HEK293 (cell line): ENCODE measurements at regions not wholly inside any gene's neighbourhood (a gene's known extent, or its start where the extent isn't known, plus 50 kb on each side); places are given as distances from the start of the nearest gene placed in this dataset.

Experiments
- CTCF ChIA-PET: fragments of 350-600 bp; formaldehyde crosslinking; extraction: SDS; loops from one replicate; lab custom pipeline; 2021; ENCODE audit warnings: antibody characterized with exemption; lab: Yijun Ruan, JAX
- POLR2A ChIA-PET: fragments of 300-600 bp; formaldehyde crosslinking; extraction: SDS; loops from one replicate; lab custom pipeline; 2020; ENCODE audit warnings: antibody characterized with exemption, inconsistent platforms; lab: Yijun Ruan, JAX
- H3K27ac ChIP-seq: fragments of 200-500 bp; sonication (Bioruptor generic); 2 replicates; pipeline ENCODE4 v1.5.1; 2014; ENCODE audit warnings: low read depth, low read length, control low read depth, inconsistent platforms; ENCODE audit errors: extremely low read depth
- H3K36me3 ChIP-seq, 2 experiments: fragments of 200-500 bp in 1 of 2; sonication (Bioruptor generic) in 1 of 2; 1 replicate in 1 of 2; 2 replicates in 1 of 2; pipeline ENCODE4 v1.5.1; 2014 to 2017; ENCODE audit warnings: inconsistent platforms in 2 of 2, low read length in 2 of 2; ENCODE audit not compliant: control insufficient read depth in 2 of 2, insufficient read depth in 1 of 2
- H3K4me1 ChIP-seq: fragments of 200-500 bp; sonication (Bioruptor generic); 2 replicates; pipeline ENCODE4 v1.5.1; 2014; ENCODE audit warnings: mild to moderate bottlenecking, low read length, inconsistent platforms; ENCODE audit not compliant: control insufficient read depth, insufficient read depth
- H3K4me3 ChIP-seq: 2 replicates; pipeline ENCODE4 v1.5.1; 2011; ENCODE audit warnings: low read depth, mild to moderate bottlenecking, control low read depth, low read length, moderate library complexity
- H3K9me3 ChIP-seq: fragments of 200-500 bp; sonication (Bioruptor generic); 2 replicates; pipeline ENCODE4 v1.5.1; 2014; ENCODE audit warnings: low read depth, low read length, inconsistent platforms; ENCODE audit not compliant: control insufficient read depth, insufficient read depth
- FEZF1 ChIP-seq: fragments of 450-650 bp; formaldehyde crosslinking; IDR thresholded peaks from 2 replicates; pipeline ENCODE4 v1.5.1; 2016; ENCODE audit warnings: missing biosample characterization, missing genetic modification characterization
- KLF16 ChIP-seq: fragments of 450-650 bp; formaldehyde crosslinking; IDR thresholded peaks from 2 replicates; pipeline ENCODE4 v1.5.1; 2017; ENCODE audit warnings: missing biosample characterization, missing genetic modification characterization
- MYNN ChIP-seq: fragments of 450-650 bp; formaldehyde crosslinking; IDR thresholded peaks from 2 replicates; pipeline ENCODE4 v1.5.1; 2016; ENCODE audit warnings: missing biosample characterization, missing genetic modification characterization, borderline replicate concordance
- SETDB1 ChIP-seq: IDR thresholded peaks from one replicate; pipeline ENCODE4 v1.6.1; 2017; ENCODE audit warnings: mild to moderate bottlenecking, low read length, moderate library complexity, mixed read lengths; ENCODE audit not compliant: insufficient read length
- SP7 ChIP-seq: fragments of 450-650 bp; formaldehyde crosslinking; IDR thresholded peaks from 2 replicates; pipeline ENCODE4 v1.5.1; 2016; ENCODE audit warnings: missing biosample characterization, missing genetic modification characterization
- ZBTB48 ChIP-seq: fragments of 450-650 bp; formaldehyde crosslinking; IDR thresholded peaks from 2 replicates; pipeline ENCODE4 v1.5.1; 2016; ENCODE audit warnings: missing biosample characterization, missing genetic modification characterization
- ZFP41 ChIP-seq: fragments of 450-650 bp; formaldehyde crosslinking; IDR thresholded peaks from 2 replicates; pipeline ENCODE4 v1.5.1; 2016; ENCODE audit warnings: missing biosample characterization, missing genetic modification characterization, borderline replicate concordance
- ZNF354C ChIP-seq: fragments of 450-650 bp; formaldehyde crosslinking; IDR thresholded peaks from 2 replicates; pipeline ENCODE4 v1.5.1; 2016; ENCODE audit warnings: missing biosample characterization, missing genetic modification characterization, low read depth, borderline replicate concordance
- ZNF423 ChIP-seq: fragments of 450-650 bp; formaldehyde crosslinking; IDR thresholded peaks from 2 replicates; pipeline ENCODE4 v1.5.1; 2016; ENCODE audit warnings: missing biosample characterization, missing genetic modification characterization
- ZNF426 ChIP-seq: fragments of 450-650 bp; formaldehyde crosslinking; IDR thresholded peaks from 2 replicates; pipeline ENCODE4 v1.5.1; 2017; ENCODE audit warnings: missing biosample characterization, missing genetic modification characterization, mild to moderate bottlenecking, inconsistent platforms, moderate library complexity
- ZNF529 ChIP-seq: fragments of 450-650 bp; formaldehyde crosslinking; IDR thresholded peaks from 2 replicates; pipeline ENCODE4 v1.5.1; 2017; ENCODE audit warnings: missing genetic modification characterization, missing biosample characterization; ENCODE audit not compliant: insufficient replicate concordance
- ZNF549 ChIP-seq: fragments of 450-650 bp; IDR thresholded peaks from 2 replicates; pipeline ENCODE4 v1.5.1; 2018; ENCODE audit warnings: missing biosample characterization, missing genetic modification characterization, mild to moderate bottlenecking, inconsistent platforms, moderate library complexity
- ZNF585B ChIP-seq: fragments of 450-650 bp; formaldehyde crosslinking; IDR thresholded peaks from 2 replicates; pipeline ENCODE4 v1.5.1; 2016; ENCODE audit warnings: missing biosample characterization, missing genetic modification characterization
- ZNF654 ChIP-seq: fragments of 450-650 bp; formaldehyde crosslinking; IDR thresholded peaks from 2 replicates; pipeline ENCODE4 v1.5.1; 2016; ENCODE audit warnings: low read depth, missing biosample characterization, missing genetic modification characterization
- ZNF677 ChIP-seq: fragments of 450-650 bp; IDR thresholded peaks from 2 replicates; pipeline ENCODE4 v1.5.0; 2018; ENCODE audit warnings: missing biosample characterization, mild to moderate bottlenecking, missing genetic modification characterization, moderate library complexity
- ZNF76 ChIP-seq: fragments of 450-650 bp; formaldehyde crosslinking; IDR thresholded peaks from 2 replicates; pipeline ENCODE4; 2016; ENCODE audit warnings: low read depth, missing biosample characterization, missing genetic modification characterization, borderline replicate concordance
- ZNF776 ChIP-seq: fragments of 450-650 bp; formaldehyde crosslinking; IDR thresholded peaks from 2 replicates; pipeline ENCODE4 v1.5.0; 2017; ENCODE audit warnings: missing biosample characterization, missing genetic modification characterization, borderline replicate concordance
- TF ChIP-seq, protein P1 (sequence below): fragments of 450-650 bp; formaldehyde crosslinking; IDR thresholded peaks from 2 replicates; pipeline ENCODE4 v1.5.1; 2017; ENCODE audit warnings: missing biosample characterization, missing genetic modification characterization
- TF ChIP-seq, protein P2 (sequence below): fragments of 450-650 bp; formaldehyde crosslinking; IDR thresholded peaks from 2 replicates; pipeline ENCODE4 v1.5.1; 2016; ENCODE audit warnings: missing biosample characterization, missing genetic modification characterization
- TF ChIP-seq, protein P3 (sequence below): fragments of 450-650 bp; formaldehyde crosslinking; IDR thresholded peaks from 2 replicates; pipeline ENCODE4 v1.5.1; 2017; ENCODE audit warnings: missing biosample characterization, missing genetic modification characterization
- TF ChIP-seq, protein P4 (sequence below): fragments of 450-650 bp; formaldehyde crosslinking; IDR thresholded peaks from 2 replicates; pipeline ENCODE4 v1.5.1; 2016; ENCODE audit warnings: missing biosample characterization, missing genetic modification characterization, borderline replicate concordance
- TF ChIP-seq, protein P5 (sequence below): fragments of 450-650 bp; formaldehyde crosslinking; IDR thresholded peaks from 2 replicates; pipeline ENCODE4 v1.5.1; 2016; ENCODE audit warnings: missing biosample characterization, missing genetic modification characterization

DNA sequence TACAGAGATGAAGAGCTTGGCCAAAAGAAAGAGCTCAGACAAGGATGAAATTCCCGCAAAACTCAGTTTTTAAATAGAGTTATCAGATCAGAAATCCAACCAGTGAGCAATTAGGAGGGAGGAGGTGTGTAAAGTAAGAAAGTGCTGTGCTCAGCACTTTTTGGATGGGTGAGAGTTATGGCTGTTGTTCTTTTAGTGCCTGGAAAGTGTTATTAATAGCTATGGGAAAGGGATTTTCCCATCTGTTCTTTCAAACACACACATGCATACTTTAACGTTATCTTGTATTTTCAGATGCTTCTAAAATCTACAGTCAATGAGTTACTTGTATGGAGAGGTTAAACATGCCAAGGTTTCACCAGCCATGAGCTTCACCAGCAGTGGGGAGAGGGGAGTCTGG is 107.3 kb upstream of the TMEM72 start:
- CTCF ChIA-PET, result interaction anchor here (1.0 kb wide), 1 partner anchor 52 kb away, joined by 3 read pairs; no protein-coding TSS in a partner anchor
- POLR2A ChIA-PET, result no interaction called here
- no peak for TF ChIP-seq ZNF423 (tag by site-specific recombination)
- TF ChIP-seq, protein P1, sequence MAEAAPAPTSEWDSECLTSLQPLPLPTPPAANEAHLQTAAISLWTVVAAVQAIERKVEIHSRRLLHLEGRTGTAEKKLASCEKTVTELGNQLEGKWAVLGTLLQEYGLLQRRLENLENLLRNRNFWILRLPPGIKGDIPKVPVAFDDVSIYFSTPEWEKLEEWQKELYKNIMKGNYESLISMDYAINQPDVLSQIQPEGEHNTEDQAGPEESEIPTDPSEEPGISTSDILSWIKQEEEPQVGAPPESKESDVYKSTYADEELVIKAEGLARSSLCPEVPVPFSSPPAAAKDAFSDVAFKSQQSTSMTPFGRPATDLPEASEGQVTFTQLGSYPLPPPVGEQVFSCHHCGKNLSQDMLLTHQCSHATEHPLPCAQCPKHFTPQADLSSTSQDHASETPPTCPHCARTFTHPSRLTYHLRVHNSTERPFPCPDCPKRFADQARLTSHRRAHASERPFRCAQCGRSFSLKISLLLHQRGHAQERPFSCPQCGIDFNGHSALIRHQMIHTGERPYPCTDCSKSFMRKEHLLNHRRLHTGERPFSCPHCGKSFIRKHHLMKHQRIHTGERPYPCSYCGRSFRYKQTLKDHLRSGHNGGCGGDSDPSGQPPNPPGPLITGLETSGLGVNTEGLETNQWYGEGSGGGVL (tag by site-specific recombination), result no peak
- TF ChIP-seq ZBTB48, result no peak
- no peak for TF ChIP-seq ZNF677
- no peak for TF ChIP-seq ZNF776
- TF ChIP-seq, protein P2, sequence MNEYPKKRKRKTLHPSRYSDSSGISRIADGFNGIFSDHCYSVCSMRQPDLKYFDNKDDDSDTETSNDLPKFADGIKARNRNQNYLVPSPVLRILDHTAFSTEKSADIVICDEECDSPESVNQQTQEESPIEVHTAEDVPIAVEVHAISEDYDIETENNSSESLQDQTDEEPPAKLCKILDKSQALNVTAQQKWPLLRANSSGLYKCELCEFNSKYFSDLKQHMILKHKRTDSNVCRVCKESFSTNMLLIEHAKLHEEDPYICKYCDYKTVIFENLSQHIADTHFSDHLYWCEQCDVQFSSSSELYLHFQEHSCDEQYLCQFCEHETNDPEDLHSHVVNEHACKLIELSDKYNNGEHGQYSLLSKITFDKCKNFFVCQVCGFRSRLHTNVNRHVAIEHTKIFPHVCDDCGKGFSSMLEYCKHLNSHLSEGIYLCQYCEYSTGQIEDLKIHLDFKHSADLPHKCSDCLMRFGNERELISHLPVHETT, result no peak
- no peak for TF ChIP-seq KLF16 (tag by site-specific recombination)
- TF ChIP-seq ZNF354C (tag by site-specific recombination), result no peak
- TF ChIP-seq MYNN (tag by site-specific recombination), result no peak
- peak; percentile 55; the same call in 1 of the 2 replicates for TF ChIP-seq FEZF1
- TF ChIP-seq, protein P3, sequence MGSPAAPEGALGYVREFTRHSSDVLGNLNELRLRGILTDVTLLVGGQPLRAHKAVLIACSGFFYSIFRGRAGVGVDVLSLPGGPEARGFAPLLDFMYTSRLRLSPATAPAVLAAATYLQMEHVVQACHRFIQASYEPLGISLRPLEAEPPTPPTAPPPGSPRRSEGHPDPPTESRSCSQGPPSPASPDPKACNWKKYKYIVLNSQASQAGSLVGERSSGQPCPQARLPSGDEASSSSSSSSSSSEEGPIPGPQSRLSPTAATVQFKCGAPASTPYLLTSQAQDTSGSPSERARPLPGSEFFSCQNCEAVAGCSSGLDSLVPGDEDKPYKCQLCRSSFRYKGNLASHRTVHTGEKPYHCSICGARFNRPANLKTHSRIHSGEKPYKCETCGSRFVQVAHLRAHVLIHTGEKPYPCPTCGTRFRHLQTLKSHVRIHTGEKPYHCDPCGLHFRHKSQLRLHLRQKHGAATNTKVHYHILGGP (tag by site-specific recombination), result 0 out of 2 replicates have a peak, but pooled peaks have one; percentile 37
- TF ChIP-seq ZNF549 (tag by site-specific recombination), result no peak
- no peak for TF ChIP-seq SP7 (tag by site-specific recombination)
- TF ChIP-seq ZFP41 (tag by site-specific recombination), result no peak
- TF ChIP-seq, protein P4, sequence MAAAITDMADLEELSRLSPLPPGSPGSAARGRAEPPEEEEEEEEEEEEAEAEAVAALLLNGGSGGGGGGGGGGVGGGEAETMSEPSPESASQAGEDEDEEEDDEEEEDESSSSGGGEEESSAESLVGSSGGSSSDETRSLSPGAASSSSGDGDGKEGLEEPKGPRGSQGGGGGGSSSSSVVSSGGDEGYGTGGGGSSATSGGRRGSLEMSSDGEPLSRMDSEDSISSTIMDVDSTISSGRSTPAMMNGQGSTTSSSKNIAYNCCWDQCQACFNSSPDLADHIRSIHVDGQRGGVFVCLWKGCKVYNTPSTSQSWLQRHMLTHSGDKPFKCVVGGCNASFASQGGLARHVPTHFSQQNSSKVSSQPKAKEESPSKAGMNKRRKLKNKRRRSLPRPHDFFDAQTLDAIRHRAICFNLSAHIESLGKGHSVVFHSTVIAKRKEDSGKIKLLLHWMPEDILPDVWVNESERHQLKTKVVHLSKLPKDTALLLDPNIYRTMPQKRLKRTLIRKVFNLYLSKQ (tag by site-specific recombination), result no peak

DNA sequence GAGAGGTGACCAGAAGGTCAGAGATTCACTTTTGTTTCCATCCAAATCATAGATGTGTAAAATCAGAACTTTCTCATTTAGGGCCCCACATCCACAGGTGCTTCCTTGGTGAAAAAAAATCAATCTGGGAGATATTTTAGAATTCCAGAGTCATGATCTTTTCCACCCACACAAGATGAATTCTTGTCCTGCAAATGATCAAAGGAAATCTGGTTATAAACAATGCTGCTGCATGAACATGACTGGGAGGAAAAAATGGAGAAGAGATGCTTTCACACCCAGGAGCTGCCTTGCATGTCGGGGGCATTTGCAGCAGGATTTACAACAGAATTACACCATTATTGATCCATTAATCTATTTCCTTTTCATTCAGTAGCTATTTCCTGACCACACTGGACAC is 106.5 kb upstream of the TMEM72 start:
- Histone ChIP-seq H3K9me3 (no peaks in the 10 kb centered on the region), H3K4me3 (no peak overlapping the region), H3K4me1 (peaks cover 10% of the 10 kb centered on the region), H3K27ac (no peak overlapping the region), H3K36me3 (no peaks in the 10 kb centered on the region)
- TF ChIP-seq ZNF426 (tag by site-specific recombination) (no peak), ZNF654 (tag by site-specific recombination) (no peak), ZNF354C (tag by site-specific recombination) (no peak), ZNF76 (tag by site-specific recombination) (no peak), ZNF529 (no peak), ZNF585B (tag by site-specific recombination) (peak; percentile 51), SETDB1 (no peak), ZFP41 (tag by site-specific recombination) (no peak)
- TF ChIP-seq, protein P5, sequence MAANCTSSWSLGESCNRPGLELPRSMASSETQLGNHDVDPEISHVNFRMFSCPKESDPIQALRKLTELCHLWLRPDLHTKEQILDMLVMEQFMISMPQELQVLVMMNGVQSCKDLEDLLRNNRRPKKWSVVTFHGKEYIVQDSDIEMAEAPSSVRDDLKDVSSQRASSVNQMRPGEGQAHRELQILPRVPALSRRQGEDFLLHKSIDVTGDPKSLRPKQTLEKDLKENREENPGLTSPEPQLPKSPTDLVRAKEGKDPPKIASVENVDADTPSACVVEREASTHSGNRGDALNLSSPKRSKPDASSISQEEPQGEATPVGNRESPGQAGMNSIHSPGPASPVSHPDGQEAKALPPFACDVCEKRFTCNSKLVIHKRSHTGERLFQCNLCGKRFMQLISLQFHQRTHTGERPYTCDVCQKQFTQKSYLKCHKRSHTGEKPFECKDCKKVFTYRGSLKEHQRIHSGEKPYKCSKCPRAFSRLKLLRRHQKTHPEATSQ (tag by site-specific recombination), result no peak
- POLR2A ChIA-PET, result no interaction called here
- CTCF ChIA-PET, result interaction anchor here (1.0 kb wide), 1 partner anchor 53 kb away, joined by 3 read pairs; no protein-coding TSS in a partner anchor

More for the DNA sequence above, 107.3 kb upstream of the TMEM72 start:
- H3K36me3 ChIP-seq, result no peaks in the 10 kb centered on the region
- H3K9me3 ChIP-seq, result no peaks in the 10 kb centered on the region
- H3K27ac ChIP-seq, result no peak overlapping the region
- no peak overlapping the region for H3K4me3 ChIP-seq
- peaks cover 10% of the 10 kb centered on the region for H3K4me1 ChIP-seq
